Right ventricle myocardium inferior (tissue), 1 donor: ENCODE measurements at regions not wholly inside any gene's neighbourhood (a gene's known extent, or its start where the extent isn't known, plus 50 kb on each side); places are given as distances from the start of the nearest gene placed in this dataset.
"Not testable (repeated sequence)": the region's sequence is repeated elsewhere in the genome, so short reads cannot be mapped to it uniquely, and the experiment has no call there.

Experiments
- ATAC-seq: fragments of 200-7000 bp; cut with Tn5 transposase; one replicate; pipeline ENCODE4 v1.9.1; 2020; ENCODE audit warnings: mild to moderate bottlenecking, moderate library complexity
- DNase-seq: peaks from one replicate; pipeline ENCODE4 v3.0.0; 2021; ENCODE audit errors: missing footprints
- intact Hi-C: fragments of 100-400 bp; cut with DNase I; formaldehyde crosslinking; loops from one replicate; pipeline ENCODE4 v1.11.0; 2022
- donor health status: DM: no; HTN: yes; CAD: no; lungs with severe emphysema.

- DNase-seq (no peak), ATAC-seq (no peak)
- intact Hi-C loops = no loop called here
These were observed 597.2 kb upstream of the BRINP3 start for GRCh38 chr1:191074881-191075280.

DNA sequence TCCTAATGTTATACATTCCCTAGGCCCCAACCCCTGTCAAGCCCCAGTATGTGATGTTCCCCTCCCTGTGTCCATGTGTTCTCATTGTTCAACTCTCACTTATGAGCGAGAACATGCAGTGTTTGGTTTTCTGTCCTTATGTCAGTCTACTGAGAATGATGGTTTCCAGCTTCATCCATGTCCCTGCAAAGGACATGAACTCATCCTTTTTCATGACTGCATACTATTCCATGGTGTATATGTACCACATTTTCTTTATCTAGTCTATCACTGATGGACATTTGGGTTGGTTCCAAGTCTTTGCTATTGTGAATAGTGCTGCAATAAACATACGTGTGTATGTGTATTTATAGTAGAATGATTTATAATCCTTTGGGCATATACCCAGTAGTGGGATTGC is 605.4 kb upstream of the BRINP3 start:
- DNase-seq, ATAC-seq, intact Hi-C loops: not testable (repeated sequence)

DNA sequence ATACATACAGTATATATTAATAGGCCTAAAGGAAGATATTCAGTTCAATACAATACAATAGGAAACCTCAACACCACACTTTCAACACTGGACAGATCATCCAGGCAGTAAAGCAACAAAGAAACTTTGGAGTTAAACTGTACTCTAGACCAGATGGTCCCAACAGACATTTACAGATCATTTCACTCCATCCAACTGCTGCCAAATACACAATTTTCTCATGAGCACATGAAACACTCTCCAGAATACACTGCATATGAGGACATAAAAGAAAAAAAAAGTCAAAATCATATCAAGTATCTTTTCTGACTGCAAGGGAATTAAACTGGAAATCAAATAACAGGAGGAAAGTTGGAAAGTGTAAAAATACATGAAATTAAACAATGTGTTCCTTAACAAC is 607.5 kb upstream of the BRINP3 start:
- intact Hi-C loops = no loop called here
- ATAC-seq (no peak), DNase-seq (no peak)

- ATAC-seq (no peak), DNase-seq (no peak)
- intact Hi-C loops = no loop called here
These were observed 609.2 kb upstream of the BRINP3 start for GRCh38 chr1:191086910-191087309.

GRCh38 chr1:191096405-191096804 is 618.7 kb upstream of the BRINP3 start:
- intact Hi-C loops = no loop called here
- no peak for DNase-seq
- ATAC-seq = no peak

GRCh38 chr1:191099696-191100095 is 622.0 kb upstream of the BRINP3 start:
- no peak for ATAC-seq
- no peak for DNase-seq
- intact Hi-C loops = no loop called here

DNA sequence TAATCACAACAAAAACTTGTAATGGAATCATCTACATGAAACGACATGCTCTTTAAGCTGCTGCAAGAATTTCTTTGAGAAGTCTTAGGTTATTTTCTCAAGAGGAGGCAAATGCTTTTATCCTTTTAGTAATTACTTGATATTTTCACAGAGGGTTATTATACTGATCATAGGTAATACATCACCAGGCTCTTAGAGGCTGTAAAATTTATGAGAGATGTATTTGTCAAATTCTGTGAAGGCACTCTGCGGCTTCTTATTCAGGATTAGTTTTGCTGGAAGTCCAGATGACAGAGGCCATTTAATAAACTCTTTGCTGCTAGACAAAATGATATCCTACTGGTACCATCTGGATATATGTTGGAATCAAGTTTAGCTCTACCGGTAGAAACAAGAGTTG is 624.3 kb upstream of the BRINP3 start:
- intact Hi-C loops = no loop called here
- ATAC-seq = no peak

DNA sequence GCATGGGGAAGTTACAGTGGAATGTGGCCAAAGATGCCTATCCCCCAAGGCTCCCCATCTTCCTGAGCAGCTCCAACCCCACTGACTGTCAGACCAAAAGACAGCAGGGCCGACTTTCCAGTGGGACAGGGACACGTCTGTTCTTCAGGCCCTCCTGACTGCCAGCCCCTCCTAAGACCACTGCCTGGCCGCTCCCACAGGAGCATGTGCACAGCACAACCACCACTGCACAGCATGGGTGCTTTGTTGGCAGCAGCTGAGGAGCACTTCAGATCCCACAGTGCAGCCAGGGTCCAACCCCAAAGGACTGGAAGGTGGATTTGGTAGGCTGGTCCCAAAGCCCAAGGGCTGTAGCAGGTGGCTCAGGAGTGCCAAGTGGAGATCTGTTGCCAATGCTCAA is 648.3 kb upstream of the BRINP3 start:
- intact Hi-C loops = no loop called here
- ATAC-seq = no peak
- no peak for DNase-seq

More for the DNA sequence above, 624.3 kb upstream of the BRINP3 start:
- no peak for DNase-seq

GRCh38 chr1:191134796-191135195 is 657.1 kb upstream of the BRINP3 start:
- ATAC-seq = no peak
- DNase-seq = no peak
- intact Hi-C loops = no loop called here

DNA sequence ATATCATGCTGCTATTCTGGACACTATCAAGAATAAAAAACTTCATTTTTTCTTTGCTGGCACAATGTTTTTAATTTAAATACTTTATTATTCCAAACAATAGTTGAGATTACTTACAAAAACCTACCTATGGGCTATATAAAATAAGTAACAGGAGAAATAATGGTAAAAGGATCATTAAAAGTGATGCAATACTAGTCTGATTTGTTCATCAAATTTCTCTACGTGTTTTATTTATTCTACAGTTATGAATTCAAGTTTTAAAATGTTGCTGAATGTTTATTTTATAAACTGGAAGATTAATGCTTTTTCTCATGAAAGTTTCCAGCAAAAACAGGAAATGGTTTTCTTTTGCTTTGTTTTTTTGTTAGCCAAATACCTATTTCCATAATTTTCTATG is 662.4 kb upstream of the BRINP3 start:
- intact Hi-C loops = no loop called here
- no peak for ATAC-seq
- DNase-seq = no peak

DNA sequence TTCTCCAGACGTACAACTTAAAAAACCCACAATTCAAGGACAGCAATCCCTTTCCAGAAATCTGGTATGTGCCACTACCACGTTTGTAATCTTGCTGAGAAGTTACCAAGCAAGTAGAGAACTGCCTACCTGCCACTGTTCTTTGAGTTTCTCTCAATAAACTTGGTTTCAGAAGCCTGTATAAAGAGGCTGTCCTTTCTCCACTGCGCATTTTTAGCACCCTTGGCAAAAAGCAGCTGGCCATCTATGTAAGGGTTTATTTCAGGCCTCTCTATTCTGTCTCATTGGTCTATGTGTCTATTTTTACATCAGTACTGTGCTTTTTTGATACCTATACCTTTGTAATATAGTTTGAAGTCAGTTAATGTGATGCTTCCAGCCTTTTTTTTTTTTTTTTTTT is 665.1 kb upstream of the BRINP3 start:
- ATAC-seq (no peak), DNase-seq (no peak)
- intact Hi-C loops = no loop called here

DNA sequence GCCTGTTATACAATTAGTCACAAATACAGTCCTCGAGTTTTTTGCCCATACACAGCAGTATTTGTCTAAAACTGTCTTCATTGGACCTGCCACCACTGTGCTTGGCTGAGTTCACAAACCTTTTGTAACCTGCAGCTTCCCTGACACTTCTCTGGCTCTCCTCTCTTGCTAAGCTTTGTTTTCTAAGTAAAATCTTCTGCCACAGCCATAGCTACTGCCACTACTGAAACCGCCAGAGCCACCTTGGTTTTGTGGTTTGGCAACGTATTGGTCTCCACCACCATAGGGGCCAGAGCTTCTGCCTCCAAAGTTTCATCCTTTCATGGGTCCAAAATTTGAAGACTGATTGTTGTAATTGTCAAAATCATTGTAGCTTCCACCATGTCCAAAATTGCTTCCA is 668.2 kb upstream of the BRINP3 start:
- DNase-seq (no peak), ATAC-seq (no peak)
- intact Hi-C loops = no loop called here

GRCh38 chr1:191151321-191151807 is 673.7 kb upstream of the BRINP3 start:
- intact Hi-C loops = no loop called here
- ATAC-seq (no peak), DNase-seq (no peak)

GRCh38 chr1:191152776-191153175 is 675.1 kb upstream of the BRINP3 start:
- ATAC-seq (no peak), DNase-seq (no peak)
- intact Hi-C loops = no loop called here

- intact Hi-C loops = no loop called here
- no peak for ATAC-seq
These were observed 677.5 kb upstream of the BRINP3 start for GRCh38 chr1:191155178-191155577.

DNA sequence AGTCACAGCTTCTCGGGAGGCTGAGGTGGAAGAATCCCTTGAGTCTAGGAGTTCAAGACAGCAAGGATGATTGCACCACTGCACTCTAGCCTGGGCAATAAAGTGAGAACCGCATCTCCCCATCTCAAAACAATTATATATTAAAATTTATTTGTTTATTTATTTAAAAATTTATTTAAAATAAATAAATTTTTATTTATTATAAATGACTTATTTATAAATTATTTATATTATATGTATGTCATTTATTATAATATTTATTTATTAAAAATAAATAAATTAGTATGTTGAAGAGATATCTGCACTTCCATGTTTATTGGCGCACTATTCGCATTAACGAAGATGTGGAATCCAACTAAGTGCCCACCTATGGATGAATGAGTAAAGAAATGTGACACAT is 683.2 kb upstream of the BRINP3 start:
- no peak for ATAC-seq
- intact Hi-C loops = no loop called here

More at GRCh38 chr1:191155178-191155577, 677.5 kb upstream of the BRINP3 start:
- no peak for DNase-seq

DNA sequence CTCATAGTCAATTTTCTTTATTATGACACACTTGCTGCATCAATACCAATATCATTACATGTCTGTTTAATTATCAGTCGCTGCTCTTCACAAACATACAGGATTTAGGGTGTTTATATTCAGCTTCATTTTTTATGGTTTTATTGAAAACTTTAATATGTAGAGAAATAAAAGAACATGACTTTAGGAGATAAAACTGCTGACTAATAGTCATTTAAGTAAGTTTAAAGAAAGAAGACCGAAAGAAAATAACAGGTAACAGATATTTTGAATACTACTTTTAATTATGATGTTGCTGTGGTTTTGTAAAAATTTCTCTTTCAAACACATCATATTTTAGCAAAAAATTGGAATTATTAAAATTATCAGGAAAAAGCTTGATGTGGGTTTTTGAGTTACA is 685.1 kb upstream of the BRINP3 start:
- intact Hi-C loops = no loop called here
- no peak for ATAC-seq

More for the DNA sequence above, 683.2 kb upstream of the BRINP3 start:
- no peak for DNase-seq

GRCh38 chr1:191163621-191164020 is 686.0 kb upstream of the BRINP3 start:
- ATAC-seq (no peak), DNase-seq (no peak)
- intact Hi-C loops = no loop called here

More for the DNA sequence above, 685.1 kb upstream of the BRINP3 start:
- no peak for DNase-seq

- intact Hi-C loops = no loop called here
- no peak for DNase-seq
- no peak for ATAC-seq
These were observed 696.6 kb upstream of the BRINP3 start for GRCh38 chr1:191174298-191174697.

- no peak for DNase-seq
- no peak for ATAC-seq
- intact Hi-C loops = no loop called here
These were observed 698.5 kb upstream of the BRINP3 start for GRCh38 chr1:191176131-191176530.

GRCh38 chr1:191206513-191207207 is 729.0 kb upstream of the BRINP3 start:
- intact Hi-C loops = no loop called here

More at GRCh38 chr1:191206513-191207207, 729.0 kb upstream of the BRINP3 start:
- ATAC-seq (no peak), DNase-seq (no peak)
